HG03039 (cell line): ENCODE measurements at regions not wholly inside any gene's neighbourhood (a gene's known extent, or its start where the extent isn't known, plus 50 kb on each side); places are given as distances from the start of the nearest gene placed in this dataset.
"Not testable (repeated sequence)": the region's sequence is repeated elsewhere in the genome, so short reads cannot be mapped to it uniquely, and the experiment has no call there.

Source experiments
- ATAC-seq: cut with Tn5 transposase; IDR thresholded peaks from one replicate; pipeline ENCODE4 v1.9.1; 2021; ENCODE audit warnings: mild to moderate bottlenecking, moderate library complexity; ENCODE audit not compliant: unreplicated experiment

DNA sequence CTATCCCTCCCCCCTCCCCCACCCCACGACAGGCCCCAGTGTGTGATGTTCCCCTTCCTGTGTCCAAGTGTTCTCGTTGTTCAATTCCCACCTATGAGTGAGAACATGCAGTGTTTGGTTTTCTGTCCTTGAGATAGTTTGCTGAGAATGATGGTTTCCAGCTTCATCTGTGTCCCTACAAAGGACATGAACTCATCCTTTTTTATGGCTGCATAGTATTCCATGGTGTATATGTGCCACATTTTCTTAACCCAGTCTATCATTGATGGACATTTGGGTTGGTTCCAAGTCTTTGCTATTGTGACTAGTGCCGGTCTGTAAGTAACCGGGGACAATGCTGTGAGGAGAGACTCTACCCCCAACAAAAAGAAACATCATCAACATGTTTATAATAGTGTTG is 217.2 kb downstream of the SEC23IP start:
- ATAC-seq = not testable (repeated sequence)

DNA sequence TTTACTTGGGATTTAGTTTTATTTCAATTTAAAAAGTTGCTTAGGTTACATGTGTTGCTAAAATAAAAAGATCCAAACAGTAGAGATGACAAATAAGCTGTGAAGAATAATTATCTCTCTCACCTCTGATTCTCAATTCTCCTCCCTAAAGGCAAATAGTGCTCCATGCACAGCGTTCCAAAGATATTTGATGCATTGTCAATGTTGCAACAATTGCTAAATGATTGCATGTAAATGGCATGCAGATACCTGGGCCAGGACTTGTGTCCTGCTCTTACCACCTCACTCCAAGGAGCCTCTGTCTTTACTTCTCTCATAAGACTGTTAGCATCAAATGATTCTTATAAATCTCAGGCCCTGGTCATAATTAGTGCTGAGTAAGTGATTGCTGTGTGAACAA is 217.7 kb downstream of the SEC23IP start:
- ATAC-seq = no peak

DNA sequence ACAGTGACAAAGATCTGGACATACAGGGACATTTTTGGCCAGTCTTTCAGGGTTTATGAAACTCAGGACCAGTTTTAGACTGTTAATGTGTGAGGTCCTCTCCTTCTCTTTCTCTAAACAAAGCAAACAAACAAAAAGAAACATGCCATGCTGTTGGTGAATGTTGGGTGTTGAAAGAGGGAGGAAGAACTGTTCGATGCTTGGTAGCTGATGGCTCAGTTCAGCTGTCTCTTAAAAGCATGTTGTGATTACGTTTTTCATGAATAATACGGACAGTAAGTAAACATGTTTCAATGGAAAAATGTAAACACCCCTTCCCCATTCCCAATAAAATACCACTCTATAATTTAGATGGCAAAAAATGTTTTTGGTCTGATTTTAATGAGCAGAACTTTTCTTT is 219.1 kb downstream of the SEC23IP start:
- no peak for ATAC-seq

DNA sequence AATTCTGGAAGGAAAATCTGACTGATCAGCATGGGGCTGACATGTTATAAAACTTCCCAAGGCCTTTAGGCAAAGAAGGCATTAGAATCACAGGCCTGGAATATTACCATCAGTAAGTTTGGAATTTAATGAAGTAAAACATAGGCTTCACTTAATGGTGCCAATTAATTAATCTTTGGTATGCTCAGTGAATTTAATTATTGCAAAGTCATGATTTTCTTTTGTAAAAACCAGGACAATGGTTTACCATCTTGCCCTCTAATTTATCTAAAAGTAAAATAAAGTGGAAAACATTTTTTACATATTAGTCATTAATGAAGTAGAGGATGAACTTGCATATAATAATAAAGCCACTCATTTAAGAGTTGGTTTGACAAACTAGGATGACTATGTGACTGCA is 220.3 kb downstream of the SEC23IP start:
- ATAC-seq = no peak

DNA sequence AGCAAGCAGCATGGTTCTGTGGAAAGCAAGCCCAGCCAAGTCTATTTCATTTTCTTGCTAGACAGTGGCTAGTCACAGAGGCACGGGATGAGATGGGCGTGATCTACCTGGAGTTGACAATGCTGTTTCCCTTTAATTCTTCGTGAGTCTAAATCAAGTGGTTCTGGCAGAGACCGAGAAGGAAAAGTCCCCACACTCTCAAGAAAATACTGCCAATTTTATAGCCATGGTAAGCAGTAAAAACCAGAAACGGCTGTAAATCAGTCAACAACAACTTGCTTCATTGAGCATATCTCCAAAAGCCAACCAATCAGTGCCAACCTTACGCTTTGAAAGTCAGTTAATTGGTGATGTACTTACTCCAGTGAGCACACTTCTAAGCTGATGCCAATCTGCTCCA is 223.4 kb downstream of the SEC23IP start:
- no peak for ATAC-seq

DNA sequence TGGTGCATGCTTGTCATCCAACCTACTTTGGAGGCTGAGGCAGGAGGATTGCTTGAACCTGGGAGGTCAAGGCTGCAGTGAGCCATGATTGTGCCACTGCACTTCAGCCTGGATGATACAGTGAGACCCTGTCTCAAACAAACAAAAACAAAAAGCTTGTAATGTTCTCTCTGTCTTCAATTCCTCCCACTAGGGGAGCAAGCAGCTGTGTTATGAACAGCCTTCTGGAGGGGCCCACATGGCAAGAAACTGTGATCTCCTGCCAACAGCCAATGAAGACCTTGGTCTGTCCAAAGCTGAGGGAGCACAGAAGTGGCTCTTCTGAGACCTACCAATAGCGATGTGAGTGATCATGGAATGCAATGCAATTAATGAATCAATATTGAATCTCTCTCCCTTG is 229.2 kb downstream of the SEC23IP start:
- no peak for ATAC-seq

DNA sequence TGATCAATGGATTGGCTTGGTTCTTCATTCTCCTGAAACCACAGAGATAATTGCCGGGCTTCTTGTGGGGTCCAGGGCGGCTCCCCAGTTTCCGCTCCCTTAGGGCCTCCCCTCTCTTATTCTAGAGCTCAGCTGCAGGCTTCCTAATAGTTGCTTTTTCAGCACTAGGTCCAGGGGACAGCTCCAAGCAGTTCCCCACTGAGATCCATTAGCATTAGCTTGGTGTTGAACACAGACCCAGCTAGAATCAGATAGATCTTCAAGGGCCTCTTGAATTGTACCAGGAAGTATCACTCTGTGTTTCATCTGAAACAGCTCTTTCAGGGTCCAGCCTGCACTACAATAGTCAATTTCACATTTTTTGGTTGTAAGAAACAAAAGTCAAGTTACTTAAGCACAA is 238.7 kb downstream of the SEC23IP start:
- no peak for ATAC-seq

DNA sequence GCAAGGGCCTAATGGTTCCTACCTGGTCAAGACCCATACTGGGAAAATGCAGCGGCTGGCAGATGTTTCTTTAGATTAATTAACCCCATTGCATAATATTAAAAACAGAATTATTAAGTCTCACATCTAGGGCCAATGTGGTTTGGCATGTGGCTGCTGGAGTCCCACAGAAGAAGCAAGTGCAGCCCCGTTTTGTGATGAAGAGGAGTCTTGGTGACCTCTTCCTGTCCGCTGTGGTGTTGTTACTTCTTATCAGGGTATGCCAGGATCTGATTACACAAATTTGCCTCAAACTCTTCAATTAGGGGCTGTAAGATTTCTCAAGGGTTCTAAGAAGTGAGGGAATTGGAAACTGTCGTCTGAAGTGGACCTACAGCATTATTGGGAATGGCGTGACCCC is 240.3 kb downstream of the SEC23IP start:
- ATAC-seq = no peak

DNA sequence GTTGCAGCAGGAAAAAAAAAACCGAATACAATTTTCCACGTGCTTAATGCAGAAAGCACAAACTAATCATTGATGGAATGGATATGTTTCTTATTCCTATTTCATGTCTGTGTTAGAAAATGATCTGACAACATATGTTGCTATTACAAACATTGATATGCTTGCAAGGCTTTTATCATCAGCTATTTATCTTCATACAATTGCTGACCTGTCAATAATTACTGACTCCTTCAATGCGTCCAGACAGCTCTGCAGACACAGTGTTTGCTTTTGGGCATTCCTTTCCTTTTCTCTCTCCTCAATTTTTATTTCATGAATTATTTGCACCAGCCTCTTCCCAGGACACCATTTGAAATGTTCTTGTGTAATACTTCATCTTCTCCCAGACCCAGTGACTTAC is 246.2 kb downstream of the SEC23IP start:
- ATAC-seq = no peak

DNA sequence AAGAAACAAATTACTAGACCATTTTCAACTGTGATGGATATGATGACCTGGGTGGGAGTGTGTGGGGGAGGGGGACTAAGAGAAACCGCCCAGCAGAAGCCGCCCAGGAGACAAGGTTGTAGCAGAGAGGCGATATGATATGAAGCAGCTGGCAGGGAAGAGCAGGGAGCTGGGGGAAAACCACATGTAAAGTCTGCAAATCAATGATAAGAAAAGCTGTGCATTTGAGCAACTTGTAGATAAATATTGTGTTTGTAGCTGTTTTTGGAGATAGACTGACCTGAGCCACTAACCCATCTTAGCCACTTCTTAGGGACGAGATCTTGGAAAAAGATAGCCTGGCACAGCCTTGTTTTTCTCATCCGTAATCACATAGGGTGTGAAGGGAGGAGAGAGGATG is 252.6 kb downstream of the SEC23IP start:
- ATAC-seq = no peak

DNA sequence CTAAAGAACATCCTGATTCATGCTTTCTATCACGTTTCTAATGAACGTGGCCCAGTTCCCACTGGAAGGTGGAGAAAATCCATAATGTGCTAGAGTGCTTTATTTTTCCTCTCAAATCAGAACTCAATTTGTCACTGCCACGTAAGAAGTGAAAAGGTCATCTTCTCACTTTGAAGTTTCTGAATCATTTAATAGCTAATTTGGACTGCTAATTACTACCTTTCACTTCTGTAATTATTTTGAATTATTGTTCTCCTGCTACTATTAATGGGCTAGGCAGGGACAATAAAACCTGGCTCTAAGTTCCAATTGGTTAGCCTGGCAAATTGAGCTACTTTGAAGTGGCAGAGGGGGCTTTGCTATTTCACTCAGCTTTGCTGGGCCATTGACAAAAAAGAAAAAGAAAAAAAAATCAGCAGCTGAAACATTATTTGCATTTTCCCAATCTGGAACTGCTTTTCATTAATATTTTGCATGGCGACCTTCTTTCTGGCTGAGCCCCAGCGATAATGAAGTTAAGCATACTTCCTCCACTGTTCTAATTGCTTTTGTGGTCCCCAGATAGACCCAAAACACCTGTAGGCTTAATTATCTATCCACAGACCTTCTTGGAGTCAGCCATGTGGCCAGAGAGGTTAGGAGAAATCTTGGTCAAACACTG is 264.2 kb downstream of the SEC23IP start:
- ATAC-seq = no peak

DNA sequence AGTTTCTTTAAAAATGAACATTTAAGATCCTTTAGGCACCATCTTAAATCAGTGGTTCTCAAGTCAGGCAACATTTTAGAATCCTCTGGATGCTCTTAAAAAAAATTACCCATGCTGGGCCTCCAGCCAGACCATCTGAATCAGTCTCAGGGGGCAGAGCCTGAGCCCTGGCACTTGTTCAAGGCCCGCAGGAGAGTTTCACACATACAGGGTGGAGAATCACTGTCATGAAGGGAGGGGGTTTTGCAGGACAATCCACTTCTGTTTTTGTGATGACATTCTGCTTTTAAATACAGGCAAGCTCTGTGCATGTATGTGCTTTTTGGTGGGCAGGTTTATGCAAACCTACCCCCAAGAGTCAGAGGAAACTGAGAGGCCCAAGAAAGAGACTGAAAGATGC is 268.6 kb downstream of the SEC23IP start:
- no peak for ATAC-seq

DNA sequence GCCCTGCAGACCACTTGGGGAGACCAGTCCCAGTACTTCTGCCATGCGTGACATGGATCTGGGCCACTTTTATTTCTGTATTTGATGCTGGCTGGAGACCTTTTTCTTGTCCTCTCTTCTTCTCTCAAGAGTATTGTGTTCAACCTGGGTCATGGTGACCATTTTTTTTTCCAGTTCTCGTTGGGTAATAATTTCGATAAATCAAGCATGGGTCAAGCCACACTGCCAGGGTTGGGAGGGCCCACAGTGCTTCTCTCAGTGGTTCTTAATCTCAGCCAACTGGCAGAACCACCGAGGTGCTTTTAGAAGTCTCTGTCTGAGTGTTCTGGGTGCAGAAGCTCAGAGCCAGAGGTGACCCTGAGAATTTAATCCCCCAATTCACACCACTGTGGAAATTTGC is 269.9 kb downstream of the SEC23IP start:
- no peak for ATAC-seq

DNA sequence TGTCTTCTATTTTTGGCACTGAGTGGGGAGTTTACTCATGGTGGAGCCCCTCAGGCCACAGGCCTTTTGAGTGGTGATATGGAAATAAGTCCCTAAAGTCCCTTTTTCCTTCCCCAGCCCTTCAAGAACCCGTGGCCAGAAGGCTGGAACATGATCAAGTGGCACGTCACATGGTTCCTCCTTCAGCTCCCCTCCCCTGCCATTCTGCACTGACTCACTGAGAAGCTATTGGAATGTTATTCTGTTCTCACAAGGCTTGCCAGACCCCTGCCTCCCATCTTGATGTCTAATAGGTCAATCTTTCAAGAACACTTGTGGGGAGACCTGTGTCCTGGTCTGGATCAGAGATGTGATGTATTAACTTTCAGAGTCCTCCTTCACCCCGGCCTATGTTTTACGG is 279.8 kb downstream of the SEC23IP start:
- no peak for ATAC-seq

DNA sequence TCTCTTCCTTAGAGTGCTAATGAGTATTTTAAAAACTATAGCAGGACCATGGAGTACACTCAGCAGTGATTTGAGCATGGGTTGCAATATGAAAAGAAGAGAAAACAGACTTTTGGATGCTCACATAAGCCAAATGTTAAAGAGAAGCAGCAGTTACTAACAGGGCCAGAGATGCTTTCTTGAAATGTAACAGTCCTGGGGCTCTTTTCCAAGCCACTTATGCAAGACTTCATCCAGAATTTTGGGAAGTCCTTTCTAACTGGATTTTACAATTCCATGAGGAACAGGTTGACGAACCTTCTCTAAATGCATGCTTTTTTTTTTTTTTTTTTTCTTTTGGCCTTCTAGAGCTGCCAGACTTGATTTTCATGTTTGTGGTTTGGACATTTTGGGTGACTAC is 282.0 kb downstream of the SEC23IP start:
- ATAC-seq = no peak

DNA sequence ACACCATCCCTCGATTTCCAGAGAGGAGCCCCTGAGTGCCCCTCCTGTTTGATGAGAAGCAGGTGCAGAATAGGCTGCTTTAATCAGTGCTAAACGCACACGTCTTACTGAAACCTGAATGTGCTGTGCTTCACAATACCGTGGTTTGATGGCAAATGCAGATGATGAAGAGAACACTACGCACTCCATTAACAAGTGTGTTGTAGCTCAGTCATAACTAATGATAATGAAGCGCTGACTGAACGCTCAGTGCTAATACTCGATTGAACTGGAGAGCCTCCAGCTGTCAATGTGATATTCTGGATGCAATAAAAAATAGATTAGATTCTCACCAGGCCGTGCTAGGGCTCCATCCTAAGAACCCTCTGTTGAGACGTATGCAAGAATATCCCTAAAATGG is 279.7 kb upstream of the PLPP4 start:
- ATAC-seq = no peak

DNA sequence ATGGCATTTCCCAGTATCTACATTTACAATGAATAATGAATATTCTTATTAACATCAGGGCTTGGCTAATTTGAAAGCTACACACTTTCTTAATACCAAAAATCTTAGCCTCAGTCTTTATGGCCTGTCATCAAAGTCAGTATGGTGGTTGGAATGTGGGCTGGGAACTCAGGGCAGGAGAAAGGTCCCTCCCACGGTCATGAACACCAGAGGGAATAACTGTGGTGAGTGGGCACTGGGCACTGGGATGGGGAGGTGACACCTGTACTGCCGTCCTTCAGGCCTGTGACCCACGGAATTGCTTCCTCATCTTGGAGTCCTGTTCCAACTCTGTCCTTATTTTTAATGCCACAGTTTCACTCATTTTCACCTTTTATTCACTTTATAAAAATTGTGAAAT is 276.9 kb upstream of the PLPP4 start:
- ATAC-seq = no peak

DNA sequence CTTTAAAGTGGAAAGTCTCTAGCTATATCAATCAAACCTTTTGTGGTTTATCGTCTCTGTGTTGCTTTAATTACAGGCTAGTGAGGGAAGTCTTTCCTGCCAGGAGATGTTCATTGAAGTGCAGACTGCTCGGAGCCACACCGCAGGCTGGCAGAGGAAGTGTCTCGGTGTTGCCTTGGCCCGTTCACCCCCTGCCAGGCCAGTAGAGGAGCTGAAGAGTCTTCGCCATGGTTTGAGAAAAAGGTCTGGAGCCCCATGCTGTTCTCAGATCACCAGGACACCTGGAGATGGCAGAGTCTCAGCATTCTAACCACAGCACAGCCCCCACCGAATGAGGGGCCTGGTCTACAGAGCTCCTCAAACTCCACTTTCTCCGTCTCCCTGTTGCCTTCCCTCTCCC is 275.9 kb upstream of the PLPP4 start:
- ATAC-seq = no peak

DNA sequence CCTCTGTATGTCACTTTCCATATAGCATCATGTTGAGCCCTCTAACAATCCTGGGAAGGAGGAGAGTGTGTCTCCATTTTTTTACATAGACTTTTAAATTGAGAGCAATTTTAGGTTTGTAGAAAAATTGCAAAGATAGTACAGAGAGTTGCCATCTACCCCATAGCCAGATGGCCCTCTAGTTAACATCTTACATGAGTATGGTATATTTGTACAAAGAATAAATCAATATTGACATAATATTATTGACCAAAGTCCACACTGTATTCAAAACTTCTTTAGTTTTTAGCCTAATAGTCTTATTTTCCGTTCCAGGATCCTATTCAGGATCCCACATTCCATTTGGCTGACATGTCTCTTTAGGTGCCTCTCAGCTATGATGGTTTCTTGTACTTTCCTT is 274.6 kb upstream of the PLPP4 start:
- ATAC-seq = no peak

DNA sequence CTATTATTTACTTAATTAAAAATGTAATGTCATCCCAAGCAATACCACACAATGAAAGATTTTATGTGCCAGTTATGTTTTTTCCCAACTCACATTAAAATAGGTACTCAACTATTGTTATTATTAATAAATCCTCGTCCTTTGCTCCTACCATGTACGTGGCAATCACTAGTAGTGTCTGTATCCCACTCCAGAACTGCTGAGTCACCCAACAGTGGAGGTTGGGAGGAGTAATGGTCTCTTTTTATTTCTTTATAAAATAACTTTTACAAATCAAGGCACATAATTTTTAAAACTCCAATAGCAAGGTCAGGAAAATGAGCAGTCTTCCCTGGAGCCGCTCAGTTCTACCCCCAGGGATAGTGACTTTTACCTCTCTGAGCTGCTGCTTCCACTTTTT is 273.5 kb upstream of the PLPP4 start:
- ATAC-seq = no peak

DNA sequence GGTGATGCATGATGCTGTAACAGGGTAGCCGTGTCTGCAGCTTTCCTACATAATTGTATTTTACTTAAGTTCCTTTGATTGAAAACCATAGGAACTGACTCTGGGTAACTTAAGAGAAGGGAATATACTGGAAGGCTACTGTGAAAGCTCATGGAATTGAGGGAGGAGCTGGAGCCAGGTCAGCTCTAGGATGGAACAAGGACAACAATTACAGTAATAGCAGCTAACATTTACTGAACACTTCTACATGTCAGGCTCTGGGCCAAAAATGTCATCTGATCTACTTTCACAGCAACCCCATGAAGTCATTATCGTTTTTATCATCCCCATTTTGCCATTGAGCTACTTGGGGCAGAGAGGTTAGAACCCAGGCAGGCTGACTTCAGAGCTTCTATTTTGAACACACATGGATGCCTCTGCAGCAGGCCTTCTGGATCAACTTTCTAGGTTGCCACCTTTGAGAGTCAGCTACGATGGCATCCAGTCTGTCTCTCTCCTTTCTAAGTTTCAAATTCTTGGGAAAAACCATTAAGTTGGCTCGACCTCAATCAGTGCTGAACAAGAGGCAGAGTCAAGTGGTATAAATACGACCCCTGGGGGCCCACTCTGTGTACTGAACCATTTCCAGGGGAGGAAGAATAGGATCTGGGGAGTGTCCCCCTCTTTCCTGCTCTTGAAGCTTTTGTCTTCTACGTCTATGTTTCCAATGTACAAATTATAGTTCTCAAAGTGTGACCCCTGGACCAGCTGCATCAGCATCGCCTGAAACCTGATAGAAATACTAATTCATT is 272.3 kb upstream of the PLPP4 start:
- no peak for ATAC-seq

DNA sequence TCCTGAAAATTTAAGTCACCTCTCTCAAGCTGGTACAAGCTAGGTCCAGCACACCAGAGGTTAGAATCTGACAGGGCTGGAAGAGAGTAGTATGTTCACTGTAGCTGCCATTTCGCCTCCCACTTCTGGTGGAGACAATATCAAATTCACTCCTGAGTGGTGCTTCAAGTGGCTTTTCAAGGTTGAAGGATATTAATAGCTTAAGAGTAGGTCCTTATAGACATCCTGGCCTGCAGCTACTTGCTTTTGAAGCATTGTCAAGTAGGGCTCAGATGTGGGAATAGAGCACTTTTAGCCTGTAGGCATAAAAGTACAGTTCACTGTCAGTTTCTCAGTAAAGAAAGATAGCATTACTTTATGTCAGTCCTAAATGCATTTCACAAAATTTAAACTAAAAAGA is 270.5 kb upstream of the PLPP4 start:
- ATAC-seq = no peak

DNA sequence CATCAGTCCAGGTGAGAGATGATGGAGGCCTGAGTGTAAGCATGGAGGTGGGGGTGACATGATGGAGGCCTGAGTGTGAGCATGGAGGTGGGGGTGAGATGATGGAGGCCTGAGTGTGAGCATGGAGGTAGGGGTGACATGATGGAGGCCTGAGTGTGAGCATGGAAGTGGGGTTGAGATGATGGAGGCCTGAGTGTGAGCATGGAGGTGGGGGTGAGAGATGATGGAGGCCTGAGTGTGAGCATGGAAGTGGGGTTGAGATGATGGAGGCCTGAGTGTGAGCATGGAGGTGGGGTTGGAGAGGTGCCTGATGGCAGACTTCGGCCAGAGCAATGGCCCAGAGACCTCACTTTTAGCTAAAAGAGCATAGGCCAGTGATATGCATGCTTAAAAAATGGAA is 269.9 kb upstream of the PLPP4 start:
- not testable (repeated sequence) for ATAC-seq
